Vagina (tissue), 2 donors: ENCODE measurements at regions not wholly inside any gene's neighbourhood (a gene's known extent, or its start where the extent isn't known, plus 50 kb on each side); places are given as distances from the start of the nearest gene placed in this dataset.

Source experiments
- DNase-seq, 2 donors: peaks; one replicate each; pipeline ENCODE4 v3.0.0-alpha.2; 2017; ENCODE audit errors: extremely low spot score in 2 of 2
- H3K27ac ChIP-seq: fragments of 200-600 bp; sonication (generic); one replicate; pipeline ENCODE4 v1.5.1; 2019
- H3K27me3 ChIP-seq: fragments of 200-600 bp; sonication (generic); one replicate; pipeline ENCODE4 v1.5.1; 2019
- H3K36me3 ChIP-seq, 2 donors: fragments of 200-600 bp; sonication (generic); one replicate each; pipeline ENCODE4 v1.5.1; 2017 to 2019
- H3K4me1 ChIP-seq: fragments of 200-600 bp; sonication (generic); one replicate; pipeline ENCODE4 v1.5.1; 2019
- H3K4me3 ChIP-seq, 2 donors: fragments of 200-600 bp; sonication (generic); 1 replicate in 1 of 2; 2 replicates in 1 of 2; pipeline ENCODE4 v1.5.1; 2016 to 2019
- H3K9me3 ChIP-seq: fragments of 200-600 bp; sonication (generic); one replicate; pipeline ENCODE4 v1.5.1; 2019
- CTCF ChIP-seq, 3 experiments: fragments of 450-650 bp in 2 of 3; fragments of 200-600 bp in 1 of 3; sonication (generic) in 1 of 3; IDR thresholded peaks; one replicate each; pipeline ENCODE4 v1.5.1; 2017 to 2019; ENCODE audit warnings: antibody characterized with exemption in 3 of 3, mild to moderate bottlenecking in 2 of 3, moderate library complexity in 2 of 3
- POLR2A ChIP-seq, 2 donors: fragments of 450-650 bp; IDR thresholded peaks; one replicate each; pipeline ENCODE4 v1.6.1; 2017; ENCODE audit warnings: antibody characterized with exemption in 2 of 2, mild to moderate bottlenecking in 2 of 2, moderate library complexity in 2 of 2
- POLR2AphosphoS5 ChIP-seq, 2 donors: sonication (generic); formaldehyde crosslinking; IDR thresholded peaks; one replicate each; pipeline ENCODE4 v1.9.0; 2017; ENCODE audit warnings: antibody characterized with exemption in 2 of 2, mild to moderate bottlenecking in 2 of 2, low read depth in 1 of 2; ENCODE audit not compliant: insufficient read depth in 1 of 2
- intact Hi-C: fragments of 100-400 bp; cut with DNase I; formaldehyde crosslinking; loops from one replicate; pipeline ENCODE4 v1.15.1; 2023

- Histone ChIP-seq H3K4me3 (no peak overlapping the region), H3K27me3 (no peaks in the 10 kb centered on the region), H3K4me1 (no peaks in the 10 kb centered on the region), H3K36me3 (no peaks in the 10 kb centered on the region), H3K27ac (no peak overlapping the region), H3K9me3 (no peaks in the 10 kb centered on the region)
- TF ChIP-seq CTCF (IDR thresholded peaks at IDR 0.05) (no peak), POLR2A (IDR thresholded peaks at IDR 0.05) (no peak), POLR2AphosphoS5 (IDR thresholded peaks at IDR 0.05; ENCODE audit: insufficient read depth in 1 of 2, low read depth in 1 of 2) (no peak)
- DNase-seq, result no peak
- intact Hi-C loops, result no loop called here
Observed at GRCh38 chr6:134680021-134680420, 269.9 kb downstream of the ALDH8A1 start.

GRCh38 chr6:134678436-134678889 lies 271.4 kb downstream of the ALDH8A1 start:
- Histone ChIP-seq H3K4me1 (no peaks in the 10 kb centered on the region), H3K9me3 (no peaks in the 10 kb centered on the region), H3K36me3 (no peaks in the 10 kb centered on the region), H3K27ac (no peak overlapping the region), H3K27me3 (no peaks in the 10 kb centered on the region), H3K4me3 (no peak overlapping the region)
- DNase-seq, result no peak
- TF ChIP-seq POLR2A (IDR thresholded peaks at IDR 0.05), result no peak
- no peak for TF ChIP-seq POLR2AphosphoS5 (IDR thresholded peaks at IDR 0.05; ENCODE audit: insufficient read depth in 1 of 2, low read depth in 1 of 2)
- no peak for TF ChIP-seq CTCF (IDR thresholded peaks at IDR 0.05)
- intact Hi-C loops, result no loop called here

GRCh38 chr6:134676307-134677281 lies 273.3 kb downstream of the ALDH8A1 start:
- no peaks in the 10 kb centered on the region for H3K9me3 ChIP-seq
- TF ChIP-seq POLR2AphosphoS5 (IDR thresholded peaks at IDR 0.05; ENCODE audit: insufficient read depth in 1 of 2, low read depth in 1 of 2) (no peak), POLR2A (IDR thresholded peaks at IDR 0.05) (no peak), CTCF (IDR thresholded peaks at IDR 0.05) (no peak)
- intact Hi-C loops, result no loop called here
- H3K4me1 ChIP-seq, result no peaks in the 10 kb centered on the region
- H3K27ac ChIP-seq, result no peak overlapping the region
- DNase-seq, result no peak
- H3K4me3 ChIP-seq, result no peak overlapping the region
- no peaks in the 10 kb centered on the region for H3K27me3 ChIP-seq
- no peaks in the 10 kb centered on the region for H3K36me3 ChIP-seq

GRCh38 chr6:134675110-134676054 lies 274.5 kb downstream of the ALDH8A1 start:
- TF ChIP-seq POLR2A (IDR thresholded peaks at IDR 0.05) (no peak), CTCF (IDR thresholded peaks at IDR 0.05) (no peak)
- intact Hi-C loops, result no loop called here
- H3K4me3 ChIP-seq, result no peak overlapping the region

More at GRCh38 chr6:134675110-134676054, 274.5 kb downstream of the ALDH8A1 start:
- no peaks in the 10 kb centered on the region for H3K4me1 ChIP-seq
- H3K27ac ChIP-seq, result no peak overlapping the region
- H3K9me3 ChIP-seq, result no peaks in the 10 kb centered on the region
- no peaks in the 10 kb centered on the region for H3K27me3 ChIP-seq
- DNase-seq, result no peak
- H3K36me3 ChIP-seq, result no peaks in the 10 kb centered on the region
